RWPE2 (cell line): ENCODE measurements at regions not wholly inside any gene's neighbourhood (a gene's known extent, or its start where the extent isn't known, plus 50 kb on each side); places are given as distances from the start of the nearest gene placed in this dataset.

Experiments used
- ATAC-seq: fragments of 200-7000 bp; cut with Tn5 transposase; 3 replicates; pipeline ENCODE4 v1.9.1; 2021; ENCODE audit warnings: low read depth
- DNase-seq: peaks from one replicate; pipeline ENCODE4 v3.0.0-alpha.2; 2020; ENCODE audit warnings: low spot score
- H3K27ac ChIP-seq: fragments of 450-650 bp; 2 replicates; pipeline ENCODE4 v1.5.1; 2017; ENCODE audit warnings: mild to moderate bottlenecking; ENCODE audit not compliant: poor library complexity, severe bottlenecking
- H3K27me3 ChIP-seq: fragments of 250-450 bp; sonication (Bioruptor Pico); 2 replicates; pipeline ENCODE4 v1.5.1; 2021; ENCODE audit warnings: mild to moderate bottlenecking, moderate library complexity; ENCODE audit not compliant: insufficient read depth, poor library complexity, severe bottlenecking
- H3K36me3 ChIP-seq: fragments of 250-450 bp; sonication (Bioruptor Pico); 2 replicates; pipeline ENCODE4 v1.5.1; 2020; ENCODE audit warnings: low read depth, mild to moderate bottlenecking, moderate library complexity
- H3K4me1 ChIP-seq: fragments of 250-450 bp; sonication (Bioruptor Pico); 2 replicates; pipeline ENCODE4 v1.5.1; 2021; ENCODE audit warnings: mild to moderate bottlenecking, moderate library complexity; ENCODE audit not compliant: insufficient read depth, poor library complexity, severe bottlenecking
- H3K4me3 ChIP-seq: fragments of 250-450 bp; sonication (Bioruptor Pico); 2 replicates; pipeline ENCODE4 v1.5.1; 2021; ENCODE audit warnings: mild to moderate bottlenecking, moderate library complexity; ENCODE audit not compliant: severe bottlenecking
- H3K9me3 ChIP-seq: fragments of 250-450 bp; sonication (Bioruptor Pico); 2 replicates; pipeline ENCODE4 v1.5.1; 2021; ENCODE audit warnings: mild to moderate bottlenecking, moderate library complexity; ENCODE audit not compliant: severe bottlenecking
- TF ChIP-seq, protein P1 (sequence below): fragments of 450-650 bp; IDR thresholded peaks from one replicate; pipeline ENCODE4 v1.5.1; 2017; ENCODE audit warnings: mild to moderate bottlenecking, moderate library complexity; ENCODE audit not compliant: poor library complexity, severe bottlenecking

DNA sequence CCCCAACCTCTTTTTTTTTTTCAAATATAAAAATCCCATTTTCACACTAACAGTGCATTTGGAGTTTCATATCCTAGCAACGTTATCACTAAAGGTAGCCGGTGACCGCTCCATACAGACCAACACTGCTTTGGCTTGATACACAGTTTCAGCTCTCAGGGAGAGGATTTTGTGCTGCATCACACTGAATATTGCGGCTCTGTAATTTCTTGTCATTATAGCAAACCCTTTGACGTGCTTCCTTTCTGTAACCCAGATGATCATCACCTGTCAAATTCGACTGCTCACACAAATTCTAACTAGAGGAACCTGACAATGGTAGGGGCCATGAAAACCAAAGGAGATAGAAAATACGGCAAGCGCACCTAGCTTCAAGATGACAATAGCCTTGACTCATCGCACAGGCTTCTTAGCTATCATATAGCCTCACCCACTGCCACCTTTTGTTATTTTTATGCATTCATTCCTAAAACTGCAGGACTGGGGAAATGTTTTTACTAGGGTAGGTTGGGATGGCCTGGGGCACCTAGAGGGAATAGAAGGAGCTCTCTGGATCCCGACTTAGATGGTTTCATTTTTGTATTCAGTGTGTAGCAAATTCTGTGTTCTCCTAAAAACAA, 582.9 kb upstream of the PIK3C3 start:
- DNase-seq (no peak), ATAC-seq (no peak)
- no peak overlapping the region for H3K4me3 ChIP-seq
- H3K27me3 ChIP-seq = no peaks in the 10 kb centered on the region
- H3K9me3 ChIP-seq = no peaks in the 10 kb centered on the region
- TF ChIP-seq, protein P1, sequence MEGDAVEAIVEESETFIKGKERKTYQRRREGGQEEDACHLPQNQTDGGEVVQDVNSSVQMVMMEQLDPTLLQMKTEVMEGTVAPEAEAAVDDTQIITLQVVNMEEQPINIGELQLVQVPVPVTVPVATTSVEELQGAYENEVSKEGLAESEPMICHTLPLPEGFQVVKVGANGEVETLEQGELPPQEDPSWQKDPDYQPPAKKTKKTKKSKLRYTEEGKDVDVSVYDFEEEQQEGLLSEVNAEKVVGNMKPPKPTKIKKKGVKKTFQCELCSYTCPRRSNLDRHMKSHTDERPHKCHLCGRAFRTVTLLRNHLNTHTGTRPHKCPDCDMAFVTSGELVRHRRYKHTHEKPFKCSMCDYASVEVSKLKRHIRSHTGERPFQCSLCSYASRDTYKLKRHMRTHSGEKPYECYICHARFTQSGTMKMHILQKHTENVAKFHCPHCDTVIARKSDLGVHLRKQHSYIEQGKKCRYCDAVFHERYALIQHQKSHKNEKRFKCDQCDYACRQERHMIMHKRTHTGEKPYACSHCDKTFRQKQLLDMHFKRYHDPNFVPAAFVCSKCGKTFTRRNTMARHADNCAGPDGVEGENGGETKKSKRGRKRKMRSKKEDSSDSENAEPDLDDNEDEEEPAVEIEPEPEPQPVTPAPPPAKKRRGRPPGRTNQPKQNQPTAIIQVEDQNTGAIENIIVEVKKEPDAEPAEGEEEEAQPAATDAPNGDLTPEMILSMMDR = no peak
- no peaks in the 10 kb centered on the region for H3K36me3 ChIP-seq
- H3K27ac ChIP-seq = no peak overlapping the region
- H3K4me1 ChIP-seq = no peaks in the 10 kb centered on the region

DNA sequence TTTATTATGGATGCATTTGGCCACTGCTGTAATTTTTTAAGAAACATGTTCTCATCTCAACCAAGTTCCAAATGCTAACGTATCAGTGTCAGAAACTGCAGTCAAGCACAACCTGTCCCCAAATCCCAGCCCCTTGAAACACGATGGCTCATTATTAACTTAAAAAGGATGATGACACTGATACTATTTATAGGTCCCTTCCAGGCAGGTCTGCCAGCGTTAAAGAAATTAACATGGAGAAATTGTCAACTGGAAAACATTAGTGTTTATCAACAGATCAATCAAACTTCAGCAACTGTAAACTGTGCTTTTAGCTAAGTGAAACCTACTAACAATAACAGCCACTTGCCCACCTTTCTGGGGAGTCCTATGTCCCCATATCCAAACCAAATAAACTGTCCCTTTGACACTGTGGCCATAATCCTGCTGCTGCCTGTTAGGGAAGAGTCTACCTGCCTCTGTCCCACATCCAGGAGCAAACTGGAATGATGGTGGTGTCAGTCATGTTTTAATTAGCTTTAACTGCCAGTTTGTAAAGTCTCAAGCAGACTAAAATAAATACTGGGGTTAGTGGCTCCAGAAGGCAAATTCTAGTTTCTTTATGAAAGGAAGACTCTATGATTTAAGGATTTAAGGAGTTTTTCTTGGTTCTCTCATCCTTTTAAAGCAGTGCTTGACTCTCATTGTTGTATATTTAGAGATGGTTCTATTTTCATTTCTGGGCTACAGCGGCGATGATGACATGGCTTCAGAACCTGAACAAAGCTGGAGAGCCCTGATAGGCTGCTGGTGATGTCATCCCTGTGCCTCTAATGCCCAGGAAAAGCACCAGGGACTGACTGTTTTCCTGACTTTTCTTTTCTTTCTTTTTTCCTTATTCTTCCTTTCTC, 583.6 kb upstream of the PIK3C3 start:
- no peak for ATAC-seq
- Histone ChIP-seq H3K4me3 (no peak overlapping the region), H3K27me3 (no peaks in the 10 kb centered on the region), H3K27ac (no peak overlapping the region), H3K36me3 (no peaks in the 10 kb centered on the region), H3K4me1 (no peaks in the 10 kb centered on the region), H3K9me3 (no peaks in the 10 kb centered on the region)
- TF ChIP-seq, protein P1 = no peak
- DNase-seq = no peak

DNA sequence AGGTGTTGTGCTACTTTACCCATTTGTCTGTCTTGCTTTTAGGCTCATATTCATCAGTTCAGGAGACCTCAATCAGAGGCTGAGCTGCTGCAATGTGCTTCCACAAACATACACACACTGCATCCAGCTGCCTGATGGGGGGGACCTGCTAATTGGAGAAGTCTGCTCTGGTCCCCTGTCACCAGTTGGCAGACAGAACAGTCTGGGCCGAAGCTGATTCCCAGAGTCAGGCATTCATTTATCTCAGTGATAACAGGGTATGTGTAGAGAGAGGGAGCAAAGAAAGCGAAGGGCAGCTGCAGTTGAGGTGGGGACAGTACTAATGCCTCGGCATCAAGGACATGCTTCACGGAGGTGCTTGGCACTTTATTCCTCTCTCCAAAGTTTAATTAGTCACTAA, 584.3 kb upstream of the PIK3C3 start:
- Histone ChIP-seq H3K36me3 (no peaks in the 10 kb centered on the region), H3K4me1 (no peaks in the 10 kb centered on the region), H3K9me3 (no peaks in the 10 kb centered on the region), H3K4me3 (no peak overlapping the region), H3K27me3 (no peaks in the 10 kb centered on the region), H3K27ac (no peak overlapping the region)
- ATAC-seq = no peak
- DNase-seq = no peak
- TF ChIP-seq, protein P1 = no peak

DNA sequence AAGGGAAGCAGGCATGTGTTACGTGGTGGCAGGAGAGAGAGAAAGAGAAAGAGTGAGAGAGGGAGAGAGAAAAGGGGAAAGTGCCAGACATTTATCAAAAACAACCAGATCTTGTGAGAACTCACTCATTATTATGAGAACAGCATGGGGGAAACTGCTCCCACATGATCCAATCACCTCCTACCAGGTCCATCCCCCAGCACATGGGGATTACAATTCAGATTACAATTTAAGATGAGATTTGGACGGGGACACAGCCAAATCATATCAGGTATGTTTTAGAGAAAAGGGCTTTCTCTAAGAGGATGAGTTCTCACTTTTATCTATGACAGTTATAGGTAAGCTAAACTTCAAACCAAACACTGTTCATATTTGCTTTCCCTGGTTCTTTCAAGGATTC, 597.3 kb upstream of the PIK3C3 start:
- no peaks in the 10 kb centered on the region for H3K4me1 ChIP-seq
- ATAC-seq (no peak), DNase-seq (no peak)
- TF ChIP-seq, protein P1 = no peak
- no peaks in the 10 kb centered on the region for H3K27me3 ChIP-seq
- no peak overlapping the region for H3K27ac ChIP-seq
- no peak overlapping the region for H3K4me3 ChIP-seq
- H3K9me3 ChIP-seq = no peaks in the 10 kb centered on the region
- H3K36me3 ChIP-seq = no peaks in the 10 kb centered on the region
